Activated naive CD8-positive, alpha-beta T cell (primary cell): ENCODE measurements at regions not wholly inside any gene's neighbourhood (a gene's known extent, or its start where the extent isn't known, plus 50 kb on each side); places are given as distances from the start of the nearest gene placed in this dataset.
"Not testable (repeated sequence)": the region's sequence is repeated elsewhere in the genome, so short reads cannot be mapped to it uniquely, and the experiment has no call there.

Source experiments
- H3K27ac Mint-ChIP-seq: one replicate; pipeline ENCODE4 v1.8.0; 2021; ENCODE audit warnings: mixed read lengths
- H3K27me3 Mint-ChIP-seq: one replicate; pipeline ENCODE4 v1.8.0; 2021; ENCODE audit warnings: mixed read lengths
- H3K36me3 Mint-ChIP-seq: one replicate; pipeline ENCODE4 v1.8.0; 2021; ENCODE audit warnings: mixed read lengths
- H3K4me1 Mint-ChIP-seq: one replicate; pipeline ENCODE4 v1.8.0; 2021; ENCODE audit warnings: low read depth, mixed read lengths
- H3K4me3 Mint-ChIP-seq: one replicate; pipeline ENCODE4 v1.8.0; 2021; ENCODE audit warnings: mild to moderate bottlenecking, mixed read lengths
- H3K9me3 Mint-ChIP-seq: one replicate; pipeline ENCODE4 v1.8.0; 2021; ENCODE audit warnings: low read depth, mixed read lengths

- Mint-ChIP-seq H3K4me1 (no peaks in the 10 kb centered on the region), H3K9me3 (no peaks in the 10 kb centered on the region), H3K27me3 (no peaks in the 10 kb centered on the region), H3K36me3 (no peaks in the 10 kb centered on the region), H3K4me3 (peak overlapping the region; percentile 42), H3K27ac (no peak overlapping the region)
Measured at GRCh38 chr14:22303589-22304195, 285.3 kb downstream of the DAD1 start.

- Mint-ChIP-seq H3K4me1 (no peaks in the 10 kb centered on the region), H3K36me3 (no peaks in the 10 kb centered on the region), H3K9me3 (no peaks in the 10 kb centered on the region), H3K27me3 (no peaks in the 10 kb centered on the region), H3K27ac (no peak overlapping the region), H3K4me3 (no peak overlapping the region)
Measured at GRCh38 chr14:22300646-22301045, 288.4 kb downstream of the DAD1 start.

- Mint-ChIP-seq H3K4me3 (no peak overlapping the region), H3K36me3 (no peaks in the 10 kb centered on the region), H3K4me1 (no peaks in the 10 kb centered on the region), H3K9me3 (no peaks in the 10 kb centered on the region), H3K27ac (no peak overlapping the region), H3K27me3 (no peaks in the 10 kb centered on the region)
Measured at GRCh38 chr14:22297376-22297775, 291.6 kb downstream of the DAD1 start.

GRCh38 chr14:22296722-22297121 lies 292.3 kb downstream of the DAD1 start:
- Mint-ChIP-seq H3K36me3 (no peaks in the 10 kb centered on the region), H3K4me1 (no peaks in the 10 kb centered on the region), H3K27me3 (no peaks in the 10 kb centered on the region), H3K4me3 (no peak overlapping the region), H3K27ac (no peak overlapping the region), H3K9me3 (no peaks in the 10 kb centered on the region)

- Mint-ChIP-seq H3K4me1 (no peaks in the 10 kb centered on the region), H3K9me3 (no peaks in the 10 kb centered on the region), H3K4me3 (no peak overlapping the region), H3K27ac (no peak overlapping the region), H3K36me3 (no peaks in the 10 kb centered on the region), H3K27me3 (no peaks in the 10 kb centered on the region)
Measured at GRCh38 chr14:22296088-22296487, 292.9 kb downstream of the DAD1 start.

- H3K4me3 Mint-ChIP-seq: no peak overlapping the region
- H3K9me3 Mint-ChIP-seq: no peaks in the 10 kb centered on the region
- H3K4me1 Mint-ChIP-seq: no peaks in the 10 kb centered on the region
- no peaks in the 10 kb centered on the region for H3K36me3 Mint-ChIP-seq
- H3K27ac Mint-ChIP-seq: no peak overlapping the region
- no peaks in the 10 kb centered on the region for H3K27me3 Mint-ChIP-seq
Measured at GRCh38 chr14:22291406-22291805, 297.6 kb downstream of the DAD1 start.

- H3K4me3 Mint-ChIP-seq: no peak overlapping the region
- no peaks in the 10 kb centered on the region for H3K4me1 Mint-ChIP-seq
- no peaks in the 10 kb centered on the region for H3K9me3 Mint-ChIP-seq
- H3K27ac Mint-ChIP-seq: no peak overlapping the region
- H3K36me3 Mint-ChIP-seq: no peaks in the 10 kb centered on the region
- no peaks in the 10 kb centered on the region for H3K27me3 Mint-ChIP-seq
Measured at GRCh38 chr14:22289570-22289969, 299.5 kb downstream of the DAD1 start.

GRCh38 chr14:22285991-22286390 lies 303.0 kb downstream of the DAD1 start:
- no peak overlapping the region for H3K27ac Mint-ChIP-seq
- peaks cover 1% of the 10 kb centered on the region for H3K4me1 Mint-ChIP-seq
- no peaks in the 10 kb centered on the region for H3K9me3 Mint-ChIP-seq
- H3K36me3 Mint-ChIP-seq: no peaks in the 10 kb centered on the region
- no peak overlapping the region for H3K4me3 Mint-ChIP-seq
- no peaks in the 10 kb centered on the region for H3K27me3 Mint-ChIP-seq

- H3K27ac Mint-ChIP-seq: no peak overlapping the region
- peaks cover 1% of the 10 kb centered on the region for H3K4me1 Mint-ChIP-seq
- no peak overlapping the region for H3K4me3 Mint-ChIP-seq
- H3K9me3 Mint-ChIP-seq: no peaks in the 10 kb centered on the region
- H3K27me3 Mint-ChIP-seq: no peaks in the 10 kb centered on the region
- H3K36me3 Mint-ChIP-seq: no peaks in the 10 kb centered on the region
Measured at GRCh38 chr14:22282949-22283348, 306.1 kb downstream of the DAD1 start.

GRCh38 chr14:22282417-22282816 lies 306.6 kb downstream of the DAD1 start:
- H3K36me3 Mint-ChIP-seq: no peaks in the 10 kb centered on the region
- no peaks in the 10 kb centered on the region for H3K27me3 Mint-ChIP-seq
- H3K4me1 Mint-ChIP-seq: peaks cover 1% of the 10 kb centered on the region
- no peak overlapping the region for H3K4me3 Mint-ChIP-seq
- H3K27ac Mint-ChIP-seq: no peak overlapping the region
- H3K9me3 Mint-ChIP-seq: no peaks in the 10 kb centered on the region

GRCh38 chr14:22281447-22281874 lies 307.6 kb downstream of the DAD1 start:
- H3K36me3 Mint-ChIP-seq, H3K27me3 Mint-ChIP-seq, H3K9me3 Mint-ChIP-seq, H3K4me1 Mint-ChIP-seq: not testable (repeated sequence)
- peak overlapping the region; percentile 41 for H3K27ac Mint-ChIP-seq
- peak overlapping the region; percentile 81 for H3K4me3 Mint-ChIP-seq

- H3K36me3 Mint-ChIP-seq: no peaks in the 10 kb centered on the region
- peak overlapping the region; percentile 41 for H3K27ac Mint-ChIP-seq
- H3K9me3 Mint-ChIP-seq: no peaks in the 10 kb centered on the region
- peak overlapping the region; percentile 81 for H3K4me3 Mint-ChIP-seq
- peaks cover 1% of the 10 kb centered on the region for H3K4me1 Mint-ChIP-seq
- H3K27me3 Mint-ChIP-seq: no peaks in the 10 kb centered on the region
Measured at GRCh38 chr14:22280497-22281316, 308.3 kb downstream of the DAD1 start.

- H3K36me3 Mint-ChIP-seq: no peaks in the 10 kb centered on the region
- no peaks in the 10 kb centered on the region for H3K27me3 Mint-ChIP-seq
- H3K4me1 Mint-ChIP-seq: peaks cover 1% of the 10 kb centered on the region
- peak overlapping the region; percentile 20 for H3K4me3 Mint-ChIP-seq
- H3K27ac Mint-ChIP-seq: peak overlapping the region; percentile 41
- H3K9me3 Mint-ChIP-seq: no peaks in the 10 kb centered on the region
Measured at GRCh38 chr14:22276913-22277816, 311.9 kb downstream of the DAD1 start.

- H3K4me3 Mint-ChIP-seq: peak overlapping the region; percentile 42
- H3K27me3 Mint-ChIP-seq: no peaks in the 10 kb centered on the region
- no peaks in the 10 kb centered on the region for H3K4me1 Mint-ChIP-seq
- no peak overlapping the region for H3K27ac Mint-ChIP-seq
- no peaks in the 10 kb centered on the region for H3K9me3 Mint-ChIP-seq
- H3K36me3 Mint-ChIP-seq: no peaks in the 10 kb centered on the region
Measured at GRCh38 chr14:22271838-22272799, 316.9 kb downstream of the DAD1 start.
